ENCODE measurements at regions not wholly inside any gene's neighbourhood (a gene's known extent, or its start where the extent isn't known, plus 50 kb on each side); places are given as distances from the start of the nearest gene placed in this dataset.

- no peak for DNase-seq (ENCODE audit: low read depth)
Measured at GRCh38 chr18:59758106-59758505, 60.9 kb upstream of the CCBE1 start.

DNA sequence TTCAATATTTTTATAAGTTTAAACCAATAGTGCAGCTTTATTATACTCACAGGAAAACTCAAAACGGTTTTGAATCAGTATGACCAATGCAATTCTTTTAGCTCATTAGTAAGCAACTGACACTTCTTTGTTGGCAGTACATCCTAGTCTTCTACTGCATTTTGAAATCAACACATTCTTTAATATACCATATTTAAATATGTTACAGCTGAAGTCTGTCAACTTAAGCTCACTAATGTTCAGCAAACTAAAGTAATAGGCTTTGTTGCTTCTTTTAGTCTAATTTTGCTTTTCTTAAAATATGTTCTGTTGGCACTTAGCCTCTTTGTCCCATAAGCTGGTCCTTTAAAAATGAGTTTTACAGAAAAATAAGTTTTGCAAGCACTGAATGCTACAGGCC, 55.4 kb upstream of the CCBE1 start:
- DNase-seq (ENCODE audit: low read depth): no peak

- no peak for DNase-seq (ENCODE audit: low read depth)
Measured at GRCh38 chr18:59751186-59751585, 54.0 kb upstream of the CCBE1 start.

GRCh38 chr18:59748628-59749360, 51.6 kb upstream of the CCBE1 start:
- DNase-seq (ENCODE audit: low read depth): no peak
